Gastroesophageal sphincter (tissue), 3 donors: ENCODE measurements at regions not wholly inside any gene's neighbourhood (a gene's known extent, or its start where the extent isn't known, plus 50 kb on each side); places are given as distances from the start of the nearest gene placed in this dataset.

Experiments used
- POLR2A ChIP-seq, 2 donors: fragments of 450-650 bp; IDR thresholded peaks; one replicate each; pipeline ENCODE4 v1.6.1; 2017; ENCODE audit warnings: antibody characterized with exemption in 2 of 2, mild to moderate bottlenecking in 2 of 2, moderate library complexity in 1 of 2
- TF ChIP-seq, protein P1 (sequence below), 4 experiments: fragments of 200-600 bp in 2 of 4; fragments of 450-650 bp in 2 of 4; sonication (generic) in 1 of 4; IDR thresholded peaks; one replicate each; pipeline ENCODE4 v1.5.1; 2017 to 2019; ENCODE audit warnings: antibody characterized with exemption in 4 of 4, mild to moderate bottlenecking in 2 of 4, moderate library complexity in 2 of 4

DNA sequence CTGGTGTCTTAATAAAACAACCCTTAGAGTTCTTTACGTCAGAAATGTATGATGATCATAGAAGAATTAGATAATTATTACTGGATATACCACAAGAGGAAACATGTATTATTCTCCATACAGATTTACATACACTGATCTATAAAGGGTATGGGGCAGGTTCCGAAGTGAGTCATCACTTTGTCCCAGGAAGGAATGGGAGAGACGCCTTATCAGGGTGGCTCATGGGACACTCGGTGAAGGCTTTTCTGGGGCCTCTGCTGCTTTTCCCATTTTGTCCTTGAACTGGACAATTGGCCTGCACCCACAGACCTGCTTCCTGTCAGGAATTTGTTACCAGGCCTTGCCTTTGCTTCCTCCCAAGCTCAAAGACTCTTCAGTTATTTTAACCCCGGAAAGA lies 233.8 kb upstream of the RUNX1 start:
- TF ChIP-seq POLR2A (IDR thresholded peaks at IDR 0.05), result no peak
- TF ChIP-seq, protein P1, sequence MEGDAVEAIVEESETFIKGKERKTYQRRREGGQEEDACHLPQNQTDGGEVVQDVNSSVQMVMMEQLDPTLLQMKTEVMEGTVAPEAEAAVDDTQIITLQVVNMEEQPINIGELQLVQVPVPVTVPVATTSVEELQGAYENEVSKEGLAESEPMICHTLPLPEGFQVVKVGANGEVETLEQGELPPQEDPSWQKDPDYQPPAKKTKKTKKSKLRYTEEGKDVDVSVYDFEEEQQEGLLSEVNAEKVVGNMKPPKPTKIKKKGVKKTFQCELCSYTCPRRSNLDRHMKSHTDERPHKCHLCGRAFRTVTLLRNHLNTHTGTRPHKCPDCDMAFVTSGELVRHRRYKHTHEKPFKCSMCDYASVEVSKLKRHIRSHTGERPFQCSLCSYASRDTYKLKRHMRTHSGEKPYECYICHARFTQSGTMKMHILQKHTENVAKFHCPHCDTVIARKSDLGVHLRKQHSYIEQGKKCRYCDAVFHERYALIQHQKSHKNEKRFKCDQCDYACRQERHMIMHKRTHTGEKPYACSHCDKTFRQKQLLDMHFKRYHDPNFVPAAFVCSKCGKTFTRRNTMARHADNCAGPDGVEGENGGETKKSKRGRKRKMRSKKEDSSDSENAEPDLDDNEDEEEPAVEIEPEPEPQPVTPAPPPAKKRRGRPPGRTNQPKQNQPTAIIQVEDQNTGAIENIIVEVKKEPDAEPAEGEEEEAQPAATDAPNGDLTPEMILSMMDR (IDR thresholded peaks at IDR 0.05), result no peak
